GM18870 (cell line): ENCODE measurements at regions not wholly inside any gene's neighbourhood (a gene's known extent, or its start where the extent isn't known, plus 50 kb on each side); places are given as distances from the start of the nearest gene placed in this dataset.

Source experiments
- ATAC-seq: cut with Tn5 transposase; IDR thresholded peaks from one replicate; pipeline ENCODE4 v1.9.1; 2021; ENCODE audit warnings: moderate library complexity; ENCODE audit not compliant: unreplicated experiment

- ATAC-seq: no peak
Observed at GRCh38 chr12:9260931-9261330, 52.7 kb upstream of the PZP start.

- no peak for ATAC-seq
Observed at GRCh38 chr12:9258676-9259075, 50.5 kb upstream of the PZP start.
